H1 (cell line): ENCODE measurements at regions not wholly inside any gene's neighbourhood (a gene's known extent, or its start where the extent isn't known, plus 50 kb on each side); places are given as distances from the start of the nearest gene placed in this dataset.

Experiments
- CHD7 ChIP-seq: fragments of 300-600 bp; sonication (generic); IDR thresholded peaks from 2 replicates; pipeline ENCODE4 v1.7.1; 2012; ENCODE audit warnings: low read length, moderate library complexity, mild to moderate bottlenecking, inconsistent platforms; ENCODE audit not compliant: insufficient replicate concordance
- GABPA ChIP-seq: IDR thresholded peaks from 2 replicates; pipeline ENCODE4 v1.6.1; 2011; ENCODE audit warnings: mild to moderate bottlenecking, low read length, moderate library complexity, borderline replicate concordance; ENCODE audit not compliant: insufficient read depth
- HDAC2 ChIP-seq, 2 experiments: fragments of 300-600 bp in 1 of 2; sonication (generic) in 1 of 2; IDR thresholded peaks; 2 replicates each; pipeline ENCODE4 v1.6.1; 2011 to 2012; ENCODE audit warnings: low read depth in 2 of 2, low read length in 2 of 2, mild to moderate bottlenecking in 2 of 2, moderate library complexity in 2 of 2, borderline replicate concordance in 1 of 2, inconsistent platforms in 1 of 2
- JUND ChIP-seq: IDR thresholded peaks from 2 replicates; pipeline ENCODE4 v1.6.1; 2011; ENCODE audit warnings: mild to moderate bottlenecking, improper control_type of control experiment, low read length
- NANOG ChIP-seq: IDR thresholded peaks from 2 replicates; pipeline ENCODE4 v1.6.1; 2011; ENCODE audit warnings: low read length, low read depth, mild to moderate bottlenecking, inconsistent platforms; ENCODE audit not compliant: insufficient read depth, poor library complexity, severe bottlenecking
- POLR2AphosphoS5 ChIP-seq: IDR thresholded peaks from 2 replicates; pipeline ENCODE4 v1.6.1; 2011; ENCODE audit warnings: low read depth, low read length
- SIX5 ChIP-seq: IDR thresholded peaks from 2 replicates; pipeline ENCODE4 v1.6.1; 2011; ENCODE audit warnings: mild to moderate bottlenecking, low read depth, low read length
- TAF7 ChIP-seq: optimal IDR thresholded peaks from 2 replicates; pipeline ENCODE3; 2011; ENCODE audit warnings: low read depth, mild to moderate bottlenecking, inconsistent platforms, low read length, moderate library complexity, borderline replicate concordance
- TF ChIP-seq, protein P1 (sequence below), 3 experiments: IDR thresholded peaks; 1 replicate in 2 of 3; 2 replicates in 1 of 3; pipeline versions ENCODE4 v1.5.1 to v1.6.1; 2011; ENCODE audit warnings: low read length in 3 of 3, mild to moderate bottlenecking in 3 of 3, inconsistent platforms in 2 of 3, low read depth in 1 of 3, moderate library complexity in 1 of 3; ENCODE audit not compliant: insufficient read depth in 1 of 3; ENCODE audit errors: control extremely low read depth in 1 of 3

DNA sequence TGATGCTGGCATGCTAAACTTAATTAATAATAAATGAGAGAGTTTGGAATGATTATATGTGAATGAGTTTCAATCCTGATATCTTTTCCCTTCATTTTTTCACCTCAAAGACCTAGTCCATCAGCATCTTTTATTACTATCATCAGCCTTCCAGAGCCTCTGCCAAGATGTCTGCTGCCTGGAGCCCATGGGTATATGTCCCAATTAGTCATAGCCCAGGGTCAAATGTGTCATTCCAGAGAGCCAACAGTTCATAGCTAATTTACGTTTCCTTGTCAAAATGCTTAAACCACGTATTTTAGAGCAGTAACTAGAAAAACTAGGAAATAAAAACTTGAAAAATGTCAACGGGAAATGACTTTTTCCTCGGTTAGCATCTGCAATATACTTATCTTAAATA lies 457.9 kb downstream of the SI start (continued):
- no peak for TF ChIP-seq CHD7
- no peak for TF ChIP-seq POLR2AphosphoS5
- TF ChIP-seq NANOG = no peak
- no peak for TF ChIP-seq TAF7
- TF ChIP-seq, protein P1, sequence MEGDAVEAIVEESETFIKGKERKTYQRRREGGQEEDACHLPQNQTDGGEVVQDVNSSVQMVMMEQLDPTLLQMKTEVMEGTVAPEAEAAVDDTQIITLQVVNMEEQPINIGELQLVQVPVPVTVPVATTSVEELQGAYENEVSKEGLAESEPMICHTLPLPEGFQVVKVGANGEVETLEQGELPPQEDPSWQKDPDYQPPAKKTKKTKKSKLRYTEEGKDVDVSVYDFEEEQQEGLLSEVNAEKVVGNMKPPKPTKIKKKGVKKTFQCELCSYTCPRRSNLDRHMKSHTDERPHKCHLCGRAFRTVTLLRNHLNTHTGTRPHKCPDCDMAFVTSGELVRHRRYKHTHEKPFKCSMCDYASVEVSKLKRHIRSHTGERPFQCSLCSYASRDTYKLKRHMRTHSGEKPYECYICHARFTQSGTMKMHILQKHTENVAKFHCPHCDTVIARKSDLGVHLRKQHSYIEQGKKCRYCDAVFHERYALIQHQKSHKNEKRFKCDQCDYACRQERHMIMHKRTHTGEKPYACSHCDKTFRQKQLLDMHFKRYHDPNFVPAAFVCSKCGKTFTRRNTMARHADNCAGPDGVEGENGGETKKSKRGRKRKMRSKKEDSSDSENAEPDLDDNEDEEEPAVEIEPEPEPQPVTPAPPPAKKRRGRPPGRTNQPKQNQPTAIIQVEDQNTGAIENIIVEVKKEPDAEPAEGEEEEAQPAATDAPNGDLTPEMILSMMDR (IDR thresholded peaks at IDR 0.05; ENCODE audit: control extremely low read depth in 1 of 3, insufficient read depth in 1 of 3, low read depth in 1 of 3, low read length in 3 of 3) = no peak
- no peak for TF ChIP-seq GABPA
- no peak for TF ChIP-seq JUND
- no peak for TF ChIP-seq HDAC2 (IDR thresholded peaks at IDR 0.05; ENCODE audit: borderline replicate concordance in 1 of 2, low read depth in 2 of 2, low read length in 2 of 2)
- TF ChIP-seq SIX5 = no peak
